NCI-H524 treated with DMSO at 0.1 percent for 48 hours (cell line): ENCODE measurements at regions not wholly inside any gene's neighbourhood (a gene's known extent, or its start where the extent isn't known, plus 50 kb on each side); places are given as distances from the start of the nearest gene placed in this dataset.
A peak's percentile ranks its signal among the peaks of the same experiment; 100 is the strongest.
"Not testable (repeated sequence)": the region's sequence is repeated elsewhere in the genome, so short reads cannot be mapped to it uniquely, and the experiment has no call there.

Experiments
- DNase-seq: peaks from one replicate; lab custom pipeline; 2025; lab: John Stamatoyannopoulos, UW

DNA sequence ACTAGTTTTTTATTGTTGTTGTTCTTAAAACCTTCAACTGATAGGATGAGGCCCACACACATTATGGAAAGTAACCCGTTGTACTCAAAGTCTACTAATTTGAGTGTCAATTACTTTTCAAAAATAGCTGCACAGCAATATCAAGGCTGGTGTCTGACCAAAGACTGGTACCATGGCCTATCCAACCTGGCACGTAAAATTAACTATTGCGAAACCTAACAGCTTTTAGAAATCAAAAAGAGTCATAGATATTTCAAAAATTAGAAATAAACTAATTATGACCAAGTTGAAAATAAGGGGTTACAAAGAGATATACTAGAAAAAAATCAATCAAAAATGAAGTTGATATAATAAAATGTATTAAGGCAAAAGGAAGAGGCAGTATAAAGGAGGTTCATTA lies 501.5 kb upstream of the SLC8A1 start:
- DNase-seq, result no peak

DNA sequence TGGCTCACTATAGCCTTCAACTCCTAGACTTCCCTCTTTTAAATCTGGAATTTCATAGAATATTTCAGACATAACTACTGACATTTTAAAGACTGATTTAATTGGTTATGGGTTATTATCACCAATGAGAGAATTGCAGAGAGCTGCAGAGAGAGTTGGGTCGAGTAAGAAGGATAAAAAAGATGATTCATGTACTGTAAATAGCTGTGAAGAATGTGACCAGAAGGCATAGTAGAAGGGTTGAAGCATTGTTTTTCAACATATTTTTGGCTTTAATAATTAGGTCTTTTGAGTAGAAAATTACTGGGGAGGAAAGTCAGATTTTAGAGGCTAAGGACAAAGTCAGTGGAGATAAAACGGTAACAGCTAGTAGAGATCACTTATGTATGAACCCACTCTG lies 503.2 kb upstream of the SLC8A1 start:
- DNase-seq, result no peak

DNA sequence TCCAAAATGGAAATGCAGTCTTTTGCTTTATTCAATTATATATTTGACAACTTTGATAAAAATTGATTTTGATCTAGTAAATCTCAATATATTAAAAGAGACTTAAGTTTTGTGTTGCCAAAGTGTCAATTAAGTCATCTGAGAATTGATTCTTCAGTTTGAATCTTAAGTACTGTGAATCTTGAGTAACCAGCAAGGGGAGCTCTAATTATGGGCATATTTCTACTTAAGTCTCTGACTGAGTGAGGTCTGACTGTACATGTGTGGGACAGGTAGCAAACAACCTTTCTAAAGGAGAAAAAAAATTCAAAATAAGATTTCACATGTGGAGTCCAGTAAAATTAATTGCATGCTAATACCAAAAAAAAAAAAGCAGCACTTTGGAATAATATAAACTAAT lies 503.7 kb upstream of the SLC8A1 start:
- peak; percentile 7 for DNase-seq

DNA sequence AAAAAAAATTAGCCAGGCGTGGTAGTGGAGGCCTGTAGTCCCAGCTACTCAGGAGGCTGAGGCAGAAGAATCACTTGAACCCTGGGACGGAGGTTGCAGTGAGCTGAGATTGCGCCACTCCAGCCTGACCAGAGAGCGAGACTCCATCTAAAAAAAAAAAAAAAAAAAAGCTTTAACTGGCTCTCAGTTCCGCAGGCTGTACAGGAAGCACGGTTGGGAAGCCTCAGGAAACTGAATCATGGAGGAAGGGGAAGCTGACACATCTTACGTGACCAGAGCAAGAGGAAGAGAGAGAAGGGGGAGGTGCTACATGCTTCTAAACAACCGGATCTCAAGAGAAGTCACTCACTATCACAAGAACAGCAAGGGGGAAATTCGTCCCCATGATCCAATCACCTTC lies 505.6 kb upstream of the SLC8A1 start:
- DNase-seq, result no peak

DNA sequence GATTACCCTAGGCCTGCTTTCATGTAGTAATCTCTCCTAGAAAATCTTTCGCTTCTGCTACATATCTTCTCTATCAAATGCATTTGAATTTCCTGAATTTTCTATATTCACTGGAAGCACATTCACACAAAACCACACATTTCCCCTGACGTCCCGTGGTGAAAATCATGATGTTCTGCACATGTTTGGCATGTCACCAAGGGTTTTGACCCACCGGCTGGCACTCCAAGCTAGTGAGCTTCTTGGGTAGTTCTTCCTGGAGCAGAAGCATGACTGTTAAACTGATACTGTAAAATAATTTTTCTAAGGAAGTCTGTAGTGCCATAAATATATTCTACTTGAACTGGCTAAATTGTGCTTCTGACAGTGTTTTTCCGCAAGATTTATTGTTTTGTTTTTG lies 510.1 kb upstream of the SLC8A1 start:
- DNase-seq, result no peak

DNA sequence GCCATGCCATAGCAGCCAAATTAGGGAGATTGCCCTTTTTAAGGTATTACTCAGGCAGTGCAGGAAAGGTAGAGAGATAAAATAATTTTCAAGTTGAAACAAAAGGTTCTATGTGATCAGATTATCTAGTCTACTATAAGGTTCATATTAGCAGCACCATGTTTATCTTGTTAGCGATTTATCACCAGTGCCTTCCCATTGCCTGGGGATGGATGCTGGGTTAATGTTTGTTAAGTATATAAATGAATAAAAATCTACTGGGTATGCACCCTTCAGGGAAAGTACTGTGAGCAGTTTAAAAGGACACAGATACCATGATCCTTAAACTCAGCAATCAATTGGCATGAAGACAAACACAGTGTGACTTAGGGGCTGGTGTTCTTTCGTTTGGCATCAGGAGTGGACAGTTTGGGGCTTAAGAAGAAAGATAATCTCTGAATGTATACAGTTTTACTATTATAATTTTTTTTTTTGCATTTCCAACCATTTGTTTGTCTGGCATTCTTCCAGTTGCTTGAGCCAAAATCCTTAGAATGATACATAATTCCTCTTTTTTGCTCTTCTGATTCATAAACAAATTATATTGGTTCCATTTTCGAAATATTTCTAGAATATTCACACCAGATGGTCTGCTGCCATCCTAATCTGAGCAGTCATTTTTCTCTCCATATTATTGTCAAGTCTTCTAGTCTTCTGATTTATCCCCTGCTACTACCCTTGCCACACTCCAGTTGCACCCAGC lies 512.8 kb upstream of the SLC8A1 start:
- DNase-seq, result no peak

DNA sequence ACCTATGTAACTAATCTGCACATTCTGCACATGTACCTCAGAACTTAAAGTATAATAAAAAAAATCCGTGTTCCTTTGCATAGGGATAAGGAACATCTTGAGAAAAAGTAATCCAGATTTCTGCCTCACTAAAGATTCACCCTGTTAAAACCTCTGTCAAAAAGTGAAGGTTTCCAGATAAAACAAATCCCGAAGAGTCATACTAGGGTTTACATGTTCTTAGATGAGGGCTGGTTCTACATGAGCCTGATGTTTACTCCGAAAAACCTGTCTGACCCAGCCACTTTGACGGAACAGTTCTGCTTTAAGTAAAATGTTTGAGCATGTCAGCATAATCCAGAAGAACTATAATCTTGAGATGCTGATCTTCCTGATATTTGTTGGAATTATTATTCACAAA lies 515.6 kb upstream of the SLC8A1 start:
- no peak for DNase-seq

DNA sequence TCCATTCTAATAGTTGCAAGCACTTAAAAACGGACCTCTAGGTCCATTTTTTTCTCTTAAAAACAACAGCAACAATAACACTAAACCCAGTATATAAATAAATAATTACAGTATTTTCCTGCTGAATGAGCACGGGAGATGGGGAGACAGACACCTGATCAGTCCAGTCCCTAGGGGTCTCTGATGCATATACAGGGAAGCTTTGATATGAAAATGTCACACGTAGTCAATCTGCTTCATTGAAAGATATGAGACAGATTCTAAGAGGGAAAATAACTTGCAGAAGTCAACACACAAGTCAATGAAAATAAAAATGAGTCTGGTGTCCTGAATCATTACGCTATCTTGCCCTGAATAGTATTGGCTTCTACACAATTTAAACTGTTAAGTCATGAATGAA lies 523.3 kb upstream of the SLC8A1 start:
- DNase-seq, result no peak

DNA sequence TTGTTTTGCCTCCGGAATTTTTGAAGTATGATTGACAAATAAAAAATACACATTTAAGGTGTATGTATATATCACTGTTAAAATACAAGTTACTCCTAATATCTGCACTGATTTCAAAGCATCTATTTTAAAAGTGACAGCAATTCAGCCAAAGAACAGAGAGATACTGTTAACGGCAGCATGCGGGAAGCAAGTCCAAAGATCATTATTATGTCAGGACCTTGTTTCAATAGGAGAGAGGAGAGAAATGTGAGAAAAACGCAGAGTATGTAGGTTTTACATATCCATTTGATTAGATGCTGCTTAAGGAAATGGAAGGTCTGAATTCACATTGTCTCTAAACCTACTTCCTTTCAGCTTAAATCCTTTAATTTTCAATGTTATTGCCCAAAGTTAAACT lies 545.5 kb upstream of the SLC8A1 start:
- DNase-seq, result no peak

DNA sequence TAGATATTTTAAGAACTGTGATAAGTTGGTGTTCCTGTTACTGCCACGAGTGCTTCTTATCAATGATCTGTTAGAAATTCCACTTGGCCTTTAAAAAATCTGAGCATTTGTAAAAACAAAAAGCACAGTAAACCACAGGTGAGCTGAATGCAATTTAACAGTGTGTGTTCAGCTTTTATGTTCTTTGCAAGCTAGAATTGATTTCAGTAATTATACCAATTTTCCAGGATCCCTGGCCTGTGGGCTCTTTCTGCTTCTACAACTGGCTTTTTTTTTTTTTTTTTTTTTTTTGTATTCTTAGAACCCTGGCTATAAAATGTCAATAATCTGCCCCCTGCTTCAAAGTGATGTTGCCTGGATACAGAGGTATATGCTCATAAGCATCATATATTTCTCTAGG lies 548.5 kb upstream of the SLC8A1 start:
- DNase-seq, result no peak

DNA sequence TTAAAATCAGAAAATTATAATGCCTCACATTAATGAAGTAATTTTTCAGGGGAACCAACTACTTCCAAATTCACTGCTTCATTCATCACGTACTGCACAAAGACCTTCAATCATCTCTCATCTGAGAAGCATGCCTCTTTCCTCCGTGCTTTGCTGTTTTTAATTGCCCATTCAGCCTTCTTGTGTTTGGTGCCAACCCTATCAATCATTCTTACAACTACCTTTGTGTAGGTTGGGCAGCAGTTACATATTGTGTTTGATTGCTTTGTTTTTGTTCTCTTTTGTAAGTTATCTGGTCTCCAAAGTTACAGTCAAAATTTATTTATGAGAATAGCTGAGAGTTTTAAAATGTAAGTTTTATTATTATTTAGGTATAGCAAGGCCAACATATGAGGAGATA lies 549.0 kb upstream of the SLC8A1 start:
- DNase-seq, result no peak

DNA sequence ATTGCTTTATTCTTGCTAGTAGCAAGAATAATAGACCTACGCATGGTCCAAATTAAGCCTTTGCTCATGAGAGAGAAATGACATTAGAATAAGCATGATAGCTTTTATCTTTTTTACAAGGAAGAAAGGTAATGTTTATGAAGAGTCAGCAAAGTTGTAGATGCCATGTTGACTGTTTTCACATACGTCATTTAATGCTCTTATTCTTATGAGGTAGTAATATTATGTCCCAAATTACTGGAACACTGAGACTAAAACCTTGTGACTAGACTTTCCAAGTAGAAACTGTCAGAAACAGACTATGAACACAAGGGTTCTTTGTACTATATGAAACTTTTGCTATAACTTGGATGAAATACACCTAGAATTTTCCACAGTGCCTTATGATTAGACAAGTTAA lies 552.8 kb upstream of the SLC8A1 start:
- DNase-seq, result no peak

DNA sequence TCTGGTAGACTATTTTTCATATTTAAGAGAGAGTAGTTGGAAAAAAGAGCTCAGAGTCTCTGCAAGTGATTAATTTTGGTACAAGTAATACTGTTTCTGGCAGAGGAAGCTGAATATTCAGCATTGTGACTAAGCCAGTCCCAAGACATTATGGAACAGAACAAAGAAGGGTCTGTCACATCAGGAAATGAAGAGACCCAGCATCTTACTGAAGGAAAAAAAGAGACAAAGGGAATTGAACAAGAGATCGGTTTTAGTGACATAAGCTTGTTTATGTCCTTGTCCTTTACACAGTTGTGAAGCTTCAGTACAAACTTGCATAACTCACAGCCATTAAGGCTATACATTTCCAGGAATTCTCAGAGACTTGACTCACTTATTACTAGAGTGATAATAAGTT lies 568.5 kb upstream of the SLC8A1 start:
- DNase-seq, result no peak

DNA sequence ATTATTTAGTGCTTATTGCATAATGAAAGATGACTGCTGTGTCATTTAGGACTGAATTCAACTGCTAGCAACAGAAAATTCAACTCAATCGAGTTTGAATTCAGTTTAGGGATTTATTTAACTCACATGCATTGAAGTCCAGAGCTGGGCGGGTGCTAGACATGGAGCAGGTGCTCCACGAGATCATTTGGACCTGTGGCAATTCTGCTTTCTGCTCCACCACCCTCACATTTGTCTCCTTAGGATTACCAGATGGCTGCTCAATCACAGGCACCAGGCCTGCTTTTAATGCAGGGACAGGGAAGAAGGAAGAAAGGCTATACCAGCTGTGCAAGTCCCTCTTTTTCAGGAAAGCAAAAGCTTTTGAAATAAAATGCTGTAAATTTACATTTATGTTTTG lies 572.9 kb upstream of the SLC8A1 start:
- peak; percentile 85 for DNase-seq

DNA sequence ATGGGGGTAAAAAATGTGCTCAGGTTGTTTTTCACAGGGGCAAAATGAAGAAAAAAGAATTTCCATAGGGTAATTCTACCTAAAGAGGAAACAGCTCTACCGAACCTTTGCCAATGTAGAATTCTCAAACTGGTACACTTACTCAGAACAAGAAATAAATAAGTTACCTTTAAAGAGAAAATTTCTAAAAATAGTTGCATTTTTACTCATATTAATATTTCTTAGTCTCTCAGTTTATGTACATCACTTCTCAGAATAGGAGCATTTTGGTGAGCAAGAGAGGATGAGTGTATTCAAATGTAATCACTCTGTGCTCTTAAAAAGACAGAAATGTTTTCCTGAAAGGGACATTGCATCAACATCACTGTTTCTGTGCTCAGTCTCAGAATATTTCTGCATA lies 574.7 kb upstream of the SLC8A1 start:
- DNase-seq, result no peak

DNA sequence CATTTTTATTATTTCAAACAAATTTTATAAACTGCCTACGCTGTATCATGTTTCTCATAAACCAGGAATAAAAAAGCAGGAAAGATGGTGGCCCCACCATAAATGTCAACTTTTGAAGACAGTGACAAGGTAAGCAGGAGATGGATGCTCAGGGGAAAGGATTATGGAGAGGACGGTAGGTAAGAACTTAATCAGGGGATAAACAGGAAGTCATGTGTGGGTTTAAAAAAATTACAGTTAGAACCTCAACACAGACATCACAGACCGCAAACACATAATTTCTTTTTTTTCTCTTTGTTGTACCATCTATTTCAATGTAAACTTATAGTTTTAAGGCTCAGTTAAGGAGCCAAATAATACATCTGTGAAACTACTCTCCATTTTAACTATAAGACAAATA lies 575.2 kb upstream of the SLC8A1 start:
- no peak for DNase-seq

DNA sequence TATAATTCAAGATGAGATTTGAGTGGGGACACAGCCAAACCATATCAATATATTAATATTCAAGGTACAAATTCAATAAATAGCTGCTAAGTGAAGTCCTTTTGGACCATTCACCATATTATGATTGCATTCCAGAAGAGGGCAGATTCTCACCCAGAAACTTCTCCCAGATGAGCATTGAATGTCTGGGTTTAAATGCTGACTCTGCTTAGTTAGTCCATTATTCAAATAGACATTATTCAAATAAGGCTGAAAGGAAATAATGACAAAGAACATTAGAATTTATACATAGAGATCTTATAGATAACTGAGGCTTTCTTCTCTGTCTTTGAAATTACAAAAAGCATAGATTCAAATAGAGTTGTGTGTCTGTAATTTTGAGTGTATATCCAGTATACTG lies 579.4 kb upstream of the SLC8A1 start:
- DNase-seq, result no peak

DNA sequence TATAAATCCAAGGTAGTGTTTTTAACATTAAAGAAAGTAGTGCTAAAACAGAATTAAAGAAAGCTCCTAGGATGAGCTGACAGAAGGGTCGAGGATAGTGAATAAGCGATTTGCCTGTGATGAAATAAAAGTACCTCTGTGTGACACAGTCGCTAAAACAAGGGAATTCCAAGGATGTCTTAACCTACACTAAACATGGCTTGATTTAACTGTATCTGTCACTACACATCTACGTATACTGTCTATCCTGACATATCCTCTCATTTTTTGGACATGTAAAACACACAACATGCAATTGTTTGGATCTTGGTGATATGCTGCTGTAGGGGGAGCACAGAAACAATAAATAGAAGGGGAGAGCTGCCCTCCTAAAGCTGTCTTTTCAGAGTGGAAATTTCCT lies 580.8 kb upstream of the SLC8A1 start:
- no peak for DNase-seq

DNA sequence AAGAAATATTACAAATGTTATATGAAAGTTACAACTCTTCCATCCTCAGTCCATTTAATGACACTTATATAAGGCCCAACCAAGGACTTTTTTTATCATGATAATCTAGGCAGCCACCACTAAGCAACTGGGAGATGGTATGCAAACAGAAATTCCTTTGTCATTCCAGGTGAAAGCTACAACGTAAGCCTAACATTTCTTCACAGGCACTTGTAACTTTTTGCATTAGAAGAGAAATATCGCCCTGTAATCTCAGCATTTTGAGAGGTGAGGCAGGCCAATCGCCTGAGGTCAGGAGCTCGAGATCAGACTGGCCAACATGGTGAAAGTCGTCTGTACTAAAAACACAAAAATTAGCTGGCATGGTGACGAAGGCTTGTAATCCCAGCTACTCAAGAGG lies 581.2 kb upstream of the SLC8A1 start:
- no peak for DNase-seq

DNA sequence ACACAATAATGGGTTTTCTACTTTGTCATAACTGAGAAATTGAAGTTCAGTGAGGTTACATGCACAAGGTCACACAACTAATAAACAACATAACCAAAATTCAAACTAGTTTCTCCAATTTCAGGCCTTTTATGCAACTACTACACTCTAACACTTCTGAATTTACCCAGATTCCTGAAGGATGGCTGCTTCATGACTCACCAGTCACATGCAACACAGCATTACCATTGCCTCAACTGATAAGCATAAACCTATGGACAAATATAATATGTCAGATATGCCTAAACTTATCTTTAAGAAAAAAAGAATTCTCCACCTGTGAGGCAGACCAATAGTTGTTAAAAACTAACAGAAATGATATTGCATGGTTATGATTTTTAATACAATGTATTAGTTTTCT lies 586.5 kb upstream of the SLC8A1 start:
- no peak for DNase-seq

DNA sequence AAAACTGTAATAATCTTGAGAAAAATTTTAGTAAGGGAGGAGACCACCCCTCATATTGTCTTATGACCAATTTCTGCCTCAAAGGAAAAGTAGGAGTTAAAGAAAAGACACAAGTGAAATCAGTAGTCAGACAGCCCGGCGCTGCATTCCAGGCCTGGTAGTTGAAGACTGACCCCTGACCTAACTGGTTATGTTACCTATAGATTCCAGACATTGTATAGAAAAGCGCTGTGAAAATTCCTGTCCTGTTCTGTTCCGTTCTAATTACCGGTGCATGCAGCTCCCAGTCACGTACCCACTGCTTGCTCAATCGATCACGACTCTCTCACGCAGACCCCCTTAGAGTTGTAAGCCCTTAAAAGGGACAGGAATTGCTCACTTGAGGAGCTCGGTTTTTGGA lies 587.9 kb upstream of the SLC8A1 start:
- not testable (repeated sequence) for DNase-seq

DNA sequence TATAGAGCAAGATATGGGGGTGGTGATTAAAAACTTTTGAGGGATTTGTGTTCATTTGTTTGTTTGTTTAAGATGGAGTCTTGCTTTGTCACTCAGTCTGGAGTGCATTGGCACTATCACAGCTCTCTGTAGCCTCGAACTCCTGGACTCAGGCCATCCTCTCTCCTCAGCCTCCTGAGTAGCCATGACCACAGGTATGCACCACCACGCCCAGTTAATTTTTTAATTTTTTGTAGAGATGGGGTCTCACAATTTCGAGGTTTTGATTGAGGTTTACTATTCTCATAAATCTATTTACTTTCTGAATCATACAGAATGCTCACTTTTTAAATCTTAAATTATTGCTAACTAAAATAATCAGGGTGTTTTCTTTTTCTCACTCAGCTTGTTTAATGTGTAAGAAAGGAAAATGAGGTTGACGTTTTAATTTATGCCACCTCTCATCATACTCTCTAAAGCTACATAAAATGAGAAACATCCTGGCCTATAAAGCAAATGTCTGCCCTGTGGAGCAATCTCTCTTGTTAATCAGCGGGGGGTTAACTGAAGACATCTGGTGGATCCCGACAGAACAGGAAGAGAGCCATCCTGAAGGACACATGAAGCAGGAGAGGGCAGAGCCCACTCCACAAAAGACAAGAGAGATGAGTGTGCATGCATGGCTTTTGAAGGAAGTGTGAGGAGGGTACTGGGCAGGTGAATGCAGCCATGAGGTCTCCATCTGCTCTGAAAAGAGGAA lies 589.1 kb upstream of the SLC8A1 start:
- no peak for DNase-seq

DNA sequence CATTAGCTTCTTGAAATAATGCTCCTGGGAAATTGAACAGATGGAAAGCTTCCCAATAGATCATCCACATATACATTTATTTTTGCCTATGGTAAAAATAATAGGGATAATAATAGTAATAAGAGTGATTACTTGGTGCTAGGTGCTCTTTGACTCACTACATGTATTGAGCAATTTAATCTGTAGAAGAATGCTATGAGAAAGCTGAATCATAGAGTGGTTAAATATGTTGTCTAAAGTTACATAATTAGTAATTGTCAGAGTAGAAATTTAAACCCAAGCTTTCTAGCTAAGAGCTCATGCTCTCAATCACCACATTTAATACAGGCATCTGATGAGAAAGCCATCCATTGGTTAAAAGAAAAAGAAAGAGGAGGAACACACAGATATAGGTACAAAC lies 590.5 kb upstream of the SLC8A1 start:
- DNase-seq, result no peak

DNA sequence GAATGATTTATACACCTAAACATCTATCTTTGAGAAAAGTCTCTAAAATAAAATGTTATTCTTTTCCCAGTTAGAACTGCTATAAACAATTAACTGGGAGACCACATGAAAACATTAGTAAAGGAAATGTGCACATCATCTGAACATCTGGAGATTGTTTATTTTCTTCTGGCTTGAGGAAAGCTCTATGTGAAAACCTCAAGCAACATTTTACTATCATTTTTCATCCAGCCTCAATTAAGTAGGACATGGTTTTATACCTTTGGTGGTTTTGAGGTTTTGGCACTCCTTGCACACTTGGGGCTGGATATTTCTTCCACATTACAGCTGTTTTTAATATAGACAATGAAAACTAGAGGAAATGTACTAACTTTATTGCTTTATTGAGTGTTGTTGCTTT lies 609.5 kb upstream of the SLC8A1 start:
- DNase-seq, result no peak
